Hippocampal formation (tissue), 2 donors: ENCODE measurements at regions not wholly inside any gene's neighbourhood (a gene's known extent, or its start where the extent isn't known, plus 50 kb on each side); places are given as distances from the start of the nearest gene placed in this dataset.
"Not testable (repeated sequence)": the region's sequence is repeated elsewhere in the genome, so short reads cannot be mapped to it uniquely, and the experiment has no call there.

Source experiments
- DNase-seq, 2 donors: peaks; one replicate each; lab custom pipeline; 2025; lab: John Stamatoyannopoulos, UW

DNA sequence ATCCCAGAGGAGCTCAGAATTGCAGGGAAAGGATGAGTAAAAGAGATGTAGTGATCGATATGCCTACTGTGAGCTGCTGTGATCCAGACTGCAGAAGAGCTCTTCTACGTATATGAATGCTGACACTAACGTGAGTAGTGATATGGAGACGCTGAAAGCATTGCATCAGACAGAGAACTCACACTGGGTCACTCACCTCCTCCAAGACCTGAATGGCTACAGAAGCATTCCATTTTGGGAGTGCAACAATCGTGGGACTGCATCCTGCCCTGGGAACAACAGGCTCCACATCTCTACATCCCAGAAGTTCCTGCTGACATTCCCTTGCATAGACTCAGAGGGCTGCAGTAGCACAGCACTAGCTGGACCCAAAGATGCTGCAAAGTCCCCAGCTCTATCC lies 755.9 kb upstream of the MEF2C start:
- no peak for DNase-seq

DNA sequence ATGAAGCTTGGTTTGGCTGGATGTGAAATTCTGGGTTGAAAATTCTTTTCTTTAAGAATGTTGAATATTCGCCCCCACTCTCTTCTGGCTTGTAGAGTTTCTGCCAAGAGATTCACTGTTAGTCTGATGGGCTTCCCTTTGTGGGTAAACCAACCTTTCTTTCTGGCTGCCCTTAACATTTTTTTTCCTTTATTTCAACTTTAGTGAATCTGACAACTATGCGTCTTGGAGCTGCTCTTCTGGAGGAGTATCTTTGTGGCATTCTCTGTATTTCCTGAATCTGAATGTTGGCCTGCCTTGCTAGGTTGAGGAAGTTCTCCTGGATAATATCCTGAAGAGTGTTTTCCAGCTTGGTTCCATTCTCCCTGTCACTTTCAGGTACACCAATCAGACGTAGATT lies 751.2 kb upstream of the MEF2C start:
- not testable (repeated sequence) for DNase-seq

DNA sequence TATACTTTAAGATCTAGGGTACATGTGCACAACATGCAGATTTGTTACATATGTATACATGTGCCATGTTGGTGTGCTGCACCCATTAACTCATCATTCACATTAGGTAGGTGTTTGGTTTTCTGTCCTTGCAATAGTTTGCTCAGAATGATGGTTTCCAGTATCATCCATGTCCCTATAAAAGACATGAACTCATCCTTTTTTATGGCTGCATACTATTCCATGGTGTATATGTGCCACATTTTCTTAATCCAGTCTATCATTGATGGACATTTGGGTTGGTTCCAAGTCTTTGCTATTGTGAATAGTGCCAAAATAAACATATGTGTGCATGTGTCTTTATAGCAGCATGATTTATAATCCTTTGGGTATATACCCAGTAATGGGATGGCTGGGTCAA lies 747.1 kb upstream of the MEF2C start:
- not testable (repeated sequence) for DNase-seq

DNA sequence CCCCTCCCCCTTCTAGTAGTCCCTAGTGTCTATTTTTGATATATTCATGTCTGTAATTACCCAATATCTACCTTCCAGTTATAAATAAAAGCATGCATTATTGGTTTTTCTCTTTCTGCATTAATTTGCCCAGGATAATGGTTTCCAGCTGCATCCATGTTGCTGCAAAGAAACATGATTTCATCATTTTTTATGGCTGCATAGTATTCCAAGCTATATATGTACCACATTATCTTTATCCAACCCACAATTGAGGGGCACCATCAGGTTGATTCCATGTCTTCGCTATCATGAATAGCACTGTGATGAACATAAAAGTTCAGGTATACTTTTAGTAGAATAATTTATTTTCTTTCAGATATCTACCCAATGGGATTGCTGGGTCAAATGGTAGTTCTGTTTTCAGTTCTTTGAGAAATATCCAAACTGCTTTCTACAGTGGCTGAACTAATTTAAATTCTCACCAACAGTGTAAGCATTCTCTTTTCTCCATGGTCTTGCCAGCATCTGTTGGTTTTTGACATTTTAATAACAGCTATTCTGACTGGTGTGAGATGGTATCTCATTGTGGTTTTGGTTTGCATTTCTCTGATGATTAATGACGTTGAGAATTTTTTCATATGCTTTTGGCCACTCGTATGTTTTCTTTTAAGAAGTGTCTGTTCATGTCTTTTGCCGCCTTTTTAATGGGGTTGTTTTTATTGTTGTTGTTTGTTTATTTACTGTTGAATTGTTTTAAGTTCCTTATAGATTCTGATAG lies 746.1 kb upstream of the MEF2C start:
- no peak for DNase-seq

DNA sequence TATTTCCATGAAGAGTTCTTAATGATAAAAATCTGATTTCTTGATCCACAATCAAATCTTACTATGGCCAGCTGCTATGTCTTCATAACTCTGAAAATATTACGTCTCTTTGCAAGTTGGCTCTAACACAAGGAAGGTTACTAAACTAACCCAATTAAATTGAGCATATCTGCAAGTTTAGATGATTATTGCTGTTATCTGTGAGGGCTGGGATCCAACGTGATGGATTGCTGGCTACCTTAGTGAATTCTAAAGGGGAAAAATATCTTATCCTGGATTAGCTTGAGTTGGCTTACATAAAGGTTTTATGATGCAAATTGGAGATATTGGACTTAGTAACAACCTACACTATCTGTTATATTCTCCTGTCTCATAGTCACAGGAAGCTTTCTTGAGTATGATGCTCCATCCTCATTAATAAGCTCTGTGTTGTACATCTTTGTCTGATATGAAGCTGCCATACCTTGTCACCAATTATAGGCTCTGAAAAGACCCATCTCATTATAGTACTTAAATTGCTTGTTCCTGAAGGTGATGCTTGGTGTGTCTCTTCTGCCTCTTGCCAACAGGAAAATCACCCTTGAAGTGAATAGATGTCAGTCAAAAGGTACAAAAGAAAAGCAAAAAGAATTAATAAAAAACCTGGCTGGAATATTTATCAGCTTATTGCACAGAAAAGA lies 733.0 kb upstream of the MEF2C start:
- no peak for DNase-seq

DNA sequence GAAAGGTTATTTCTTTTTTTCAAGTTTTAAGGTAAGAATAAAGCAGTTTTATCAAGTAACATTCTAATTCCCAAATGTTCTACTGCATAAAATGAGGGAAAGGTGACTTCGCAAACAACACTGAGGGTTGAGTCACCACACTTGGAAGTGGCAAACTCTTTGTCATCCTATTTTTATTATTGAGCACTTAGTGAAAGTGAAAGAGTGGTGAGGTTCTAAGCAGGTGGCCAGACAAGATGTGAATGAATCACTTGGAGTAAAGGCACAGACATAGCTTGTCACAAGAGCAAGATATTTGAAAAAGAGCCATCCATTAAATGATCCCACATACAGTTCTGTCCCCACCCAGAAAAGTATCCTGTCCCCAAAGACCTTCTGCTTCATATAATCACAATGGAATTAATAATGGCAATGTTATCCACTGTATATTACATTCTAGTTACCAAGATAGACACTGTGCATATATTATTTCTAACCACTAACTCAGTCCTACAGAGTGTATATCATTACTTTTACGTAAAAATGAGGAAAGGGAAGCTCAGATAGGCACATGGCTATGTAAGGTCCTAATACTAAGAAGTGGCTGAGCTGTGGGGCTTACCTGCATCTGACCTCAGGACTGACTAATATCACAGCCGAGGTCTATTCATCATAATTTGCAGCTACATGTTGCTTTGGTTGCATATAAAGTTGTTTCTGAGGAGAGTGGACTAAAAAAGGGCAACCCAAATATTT lies 730.4 kb upstream of the MEF2C start:
- DNase-seq = no peak

DNA sequence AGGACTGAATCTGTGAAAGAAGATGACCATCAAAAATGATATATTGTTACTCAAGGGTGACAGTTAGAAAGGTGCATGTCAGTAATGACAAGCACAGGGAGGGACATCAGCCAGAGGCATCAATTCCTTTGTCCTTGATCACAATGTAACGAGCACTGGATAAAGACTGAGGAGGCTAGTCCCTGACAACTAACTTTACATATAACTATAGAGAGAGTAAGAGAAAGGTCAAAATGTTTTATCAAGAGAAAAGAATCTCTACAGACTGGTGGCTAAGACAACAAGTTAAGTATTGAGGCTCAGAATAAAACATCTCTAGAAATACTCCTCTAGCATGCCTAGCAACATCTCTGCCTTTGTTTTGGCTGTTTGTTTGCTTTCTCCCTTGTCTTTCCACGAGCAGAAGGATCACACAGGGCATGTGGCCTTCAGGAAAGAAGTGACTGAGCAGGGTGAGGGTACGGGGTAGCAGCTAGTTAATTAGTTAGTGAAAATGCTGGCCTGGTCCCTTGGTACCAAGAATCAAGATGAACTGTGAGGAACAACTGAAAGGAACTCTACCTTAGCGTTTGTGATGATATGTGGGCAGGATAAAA lies 724.1 kb upstream of the MEF2C start:
- no peak for DNase-seq

DNA sequence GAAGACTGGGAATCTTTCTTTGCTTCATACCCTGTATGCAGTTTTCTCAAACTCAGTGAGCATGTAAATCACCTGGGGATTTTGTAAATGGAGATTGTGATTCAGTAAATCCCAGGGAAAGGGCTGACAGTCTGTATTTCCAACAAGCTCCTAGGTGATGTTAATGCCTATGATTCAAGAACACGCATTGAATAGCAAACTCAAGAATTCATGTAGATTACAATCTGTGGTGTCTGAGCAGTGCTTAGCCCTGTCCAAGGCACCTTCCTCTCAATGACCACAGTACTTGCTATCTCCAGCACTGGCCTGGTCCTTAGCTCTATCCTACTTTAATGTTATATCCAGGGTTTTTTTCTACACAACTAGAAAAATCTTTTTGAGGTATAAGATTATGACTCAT lies 721.4 kb upstream of the MEF2C start:
- DNase-seq = no peak

DNA sequence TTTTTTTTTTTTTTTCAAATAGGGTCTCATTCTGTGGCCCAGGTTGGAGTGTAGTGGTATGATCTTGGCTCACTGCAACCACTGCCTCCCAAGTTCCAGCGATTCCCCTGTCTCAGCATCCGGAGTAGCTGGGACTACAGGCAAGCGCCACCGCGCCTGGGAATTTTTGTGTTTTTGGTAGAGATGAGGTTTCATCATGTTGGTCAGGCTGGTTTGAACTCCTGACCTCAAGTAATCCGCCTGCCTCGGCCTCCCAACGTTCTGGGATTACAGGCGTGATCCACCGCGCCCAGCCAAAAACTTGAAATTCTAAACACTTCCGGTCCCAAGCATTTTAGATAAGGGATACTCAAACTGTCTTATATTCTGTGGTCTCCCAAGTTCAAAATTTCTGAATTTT lies 718.9 kb upstream of the MEF2C start:
- DNase-seq = no peak

DNA sequence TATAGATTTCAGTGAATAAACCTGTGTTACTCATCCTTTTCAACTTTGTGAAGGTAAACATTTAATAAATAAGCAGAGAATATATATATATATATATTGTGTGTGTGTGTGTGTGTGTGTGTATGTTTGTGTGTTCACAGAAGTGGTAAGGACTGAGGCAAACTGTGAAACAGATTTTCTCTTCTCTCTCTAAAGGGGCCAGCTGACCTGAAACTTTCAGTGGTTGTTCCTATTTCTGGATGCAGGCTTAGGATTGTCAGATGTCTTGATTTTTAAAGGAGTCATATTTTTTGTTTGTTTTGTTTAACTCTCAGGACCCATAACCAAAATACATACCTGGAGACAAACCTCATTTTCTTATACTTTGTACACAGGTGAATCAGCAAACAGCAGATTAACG lies 714.9 kb upstream of the MEF2C start:
- DNase-seq = no peak

DNA sequence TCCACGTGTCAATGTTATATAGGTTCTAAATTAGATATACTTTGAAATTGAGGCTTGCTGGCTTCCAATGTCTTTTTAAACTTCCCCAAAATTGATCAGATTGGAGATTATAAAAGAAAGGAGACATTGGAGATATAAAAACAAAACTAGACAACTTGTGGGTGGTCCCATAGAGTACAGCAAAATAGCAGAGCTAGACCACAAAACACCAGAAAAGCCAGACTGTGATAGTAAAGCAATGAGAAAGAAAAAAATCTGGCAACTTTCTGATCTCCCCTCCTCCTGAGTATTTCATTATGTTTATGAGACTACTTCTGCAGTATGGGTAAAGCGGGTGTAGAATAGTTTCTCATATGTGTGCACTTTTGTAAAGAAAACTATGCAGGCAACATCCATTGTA lies 713.8 kb upstream of the MEF2C start:
- DNase-seq = no peak

DNA sequence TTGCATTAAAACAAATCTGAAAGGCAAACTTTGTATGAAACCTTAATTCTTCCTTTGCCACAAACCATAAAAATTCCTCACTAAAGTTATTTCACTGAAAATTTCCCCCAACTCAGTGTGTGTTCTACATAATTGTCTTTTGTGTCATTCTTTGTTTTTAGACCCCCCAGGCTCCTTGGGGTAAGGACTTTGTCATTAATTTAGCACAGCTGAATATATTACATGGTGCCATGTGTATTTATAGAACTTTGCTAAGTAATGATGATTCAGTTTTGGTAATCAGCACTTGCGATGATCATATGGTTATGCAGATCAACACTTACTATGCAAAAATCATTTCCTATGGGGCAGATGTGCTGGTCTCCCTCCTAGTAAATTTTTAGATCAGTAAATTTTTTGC lies 712.1 kb upstream of the MEF2C start:
- DNase-seq = no peak

DNA sequence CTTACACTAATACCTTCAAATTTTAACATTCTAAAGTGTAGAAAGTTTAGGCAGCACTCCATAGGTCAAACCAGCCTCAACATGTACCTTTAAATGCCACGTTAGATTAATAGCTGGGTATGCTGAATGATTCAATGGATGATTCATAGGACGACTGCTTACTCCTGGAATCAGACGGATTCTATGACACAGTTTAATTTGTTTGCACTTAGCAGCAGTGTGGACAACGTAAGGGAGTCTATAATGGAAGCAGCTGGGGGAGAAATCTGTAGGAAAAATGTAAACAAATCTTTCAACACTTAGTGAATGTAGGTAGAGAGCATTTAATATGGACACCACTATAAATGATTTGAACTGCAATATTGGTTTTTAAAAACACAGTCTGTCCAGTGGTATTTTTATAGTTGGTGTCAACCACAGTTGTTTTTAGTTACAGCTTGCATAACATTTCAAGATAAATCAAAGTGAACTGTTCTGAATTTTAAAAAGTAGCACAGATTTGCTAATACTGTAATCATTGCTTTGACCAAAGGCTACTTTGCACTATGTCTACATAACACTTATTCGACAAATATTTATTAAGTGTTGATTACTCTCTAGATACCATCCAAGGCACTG lies 701.5 kb upstream of the MEF2C start:
- no peak for DNase-seq

DNA sequence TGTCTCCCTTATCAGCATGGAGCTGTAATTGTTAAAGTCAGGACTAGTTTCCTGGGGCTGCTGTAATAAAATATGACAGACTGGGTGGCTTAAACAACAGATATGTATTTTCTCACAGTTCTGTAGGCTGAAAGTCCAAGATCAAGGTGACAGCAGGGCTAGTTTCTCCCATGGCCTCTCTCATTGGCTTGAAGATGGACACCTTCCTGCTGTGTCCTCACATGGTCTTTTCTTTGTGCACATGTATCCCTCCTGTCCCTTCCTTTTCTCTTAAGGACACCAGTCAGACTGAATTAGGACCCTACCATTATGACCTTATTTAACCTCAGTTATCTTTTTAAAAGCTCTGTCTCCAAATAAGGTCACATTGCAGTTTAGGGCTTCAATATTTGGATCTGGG lies 700.5 kb upstream of the MEF2C start:
- no peak for DNase-seq

DNA sequence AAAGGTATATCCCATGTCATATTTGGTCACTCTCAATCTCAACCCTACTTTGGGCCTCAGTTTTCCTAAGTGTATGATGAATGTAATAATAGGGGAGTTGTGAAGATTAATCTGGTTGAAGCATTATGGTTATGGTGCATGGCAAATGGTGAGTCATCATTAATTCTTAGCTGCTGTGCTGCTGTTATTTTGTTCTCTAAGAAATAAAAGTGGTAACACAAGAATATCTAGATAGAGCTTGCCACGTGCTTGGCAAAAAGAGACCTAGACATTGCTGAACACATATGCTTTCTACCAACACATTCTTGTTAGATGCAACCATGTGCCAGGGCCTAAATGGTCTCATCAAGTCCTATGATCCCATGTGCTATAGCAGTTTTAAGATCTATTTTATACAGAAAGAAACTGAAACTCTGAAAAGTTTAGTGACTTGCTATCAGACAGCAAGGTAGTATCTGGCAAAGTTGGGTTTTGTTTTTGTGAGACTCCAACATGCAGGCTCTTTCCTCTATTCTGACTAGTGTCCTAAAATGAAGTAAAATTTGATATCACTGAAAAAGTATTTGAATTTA lies 699.9 kb upstream of the MEF2C start:
- no peak for DNase-seq

DNA sequence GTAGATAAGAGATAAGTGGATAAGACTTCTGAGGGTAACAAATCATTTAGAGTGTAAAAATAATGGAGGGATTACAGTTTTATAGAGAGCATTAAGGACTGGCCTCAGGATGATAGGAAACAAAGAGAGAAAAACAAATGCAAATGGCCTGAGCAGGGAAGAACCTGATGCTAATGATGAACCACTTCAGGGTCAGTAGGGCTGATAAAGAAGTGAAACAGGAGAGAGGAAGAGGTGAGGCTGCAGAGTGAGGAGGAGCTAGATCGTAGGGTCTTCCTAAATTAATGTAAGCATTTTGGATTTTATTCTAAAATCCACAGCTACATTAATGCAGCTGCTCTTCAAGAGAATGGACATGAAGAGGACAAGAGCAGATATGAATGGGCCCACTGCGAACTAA lies 698.0 kb upstream of the MEF2C start:
- DNase-seq = no peak

DNA sequence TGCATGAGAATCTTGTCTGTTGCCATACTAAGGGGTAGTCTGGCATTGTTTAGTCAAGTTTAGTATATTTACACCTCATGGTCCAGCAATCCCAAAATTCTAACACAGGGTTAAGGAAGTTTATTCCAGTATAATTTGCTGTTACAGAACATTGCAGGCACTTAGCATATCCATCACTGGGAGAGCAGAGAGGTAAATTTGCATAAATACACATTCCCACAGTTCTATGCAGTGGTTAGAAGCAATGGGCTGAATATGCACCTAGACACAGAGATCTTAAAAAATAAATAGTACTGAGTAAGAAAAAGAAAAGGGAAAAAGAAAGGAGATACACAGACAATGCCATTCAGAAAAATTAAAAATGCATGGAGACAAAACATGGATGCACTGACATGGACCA lies 692.3 kb upstream of the MEF2C start:
- no peak for DNase-seq

DNA sequence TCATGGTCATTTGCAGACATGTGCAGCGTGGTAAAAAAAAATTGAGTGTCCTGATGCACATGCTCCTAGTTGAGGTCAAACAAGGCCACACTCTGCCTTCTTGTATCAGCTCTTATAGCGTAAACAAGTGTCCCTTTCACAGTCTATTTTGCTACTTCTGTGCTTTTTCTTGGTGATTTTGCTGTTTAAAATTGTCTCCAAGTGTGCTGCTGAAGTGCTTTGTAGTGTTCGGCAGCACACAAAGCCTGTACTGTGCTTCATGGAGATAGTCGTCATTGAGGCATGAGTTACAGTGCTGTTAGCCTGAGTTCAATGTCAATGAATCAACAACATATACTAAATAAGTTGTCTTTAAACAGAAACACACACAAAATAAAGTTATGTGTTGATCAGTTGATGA lies 690.4 kb upstream of the MEF2C start:
- DNase-seq = no peak

DNA sequence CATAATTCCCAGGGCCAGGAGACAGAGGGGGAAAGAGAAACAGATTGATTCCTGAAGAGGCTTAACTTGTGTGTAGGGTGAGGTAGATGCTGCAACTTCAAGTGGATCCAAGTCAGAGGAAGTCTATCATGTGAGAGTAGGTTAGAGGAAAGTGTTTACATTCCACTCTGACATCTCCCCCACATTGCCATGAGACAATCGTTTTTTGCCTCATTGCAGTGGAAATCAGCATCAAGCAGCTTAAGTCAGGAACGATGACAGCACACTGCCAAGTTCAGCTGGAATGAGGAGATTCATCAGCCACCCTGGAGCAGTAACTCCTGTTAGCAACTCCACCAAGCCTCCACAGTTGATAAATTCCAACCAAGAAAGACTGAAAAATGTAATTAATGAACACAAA lies 689.7 kb upstream of the MEF2C start:
- DNase-seq = no peak

DNA sequence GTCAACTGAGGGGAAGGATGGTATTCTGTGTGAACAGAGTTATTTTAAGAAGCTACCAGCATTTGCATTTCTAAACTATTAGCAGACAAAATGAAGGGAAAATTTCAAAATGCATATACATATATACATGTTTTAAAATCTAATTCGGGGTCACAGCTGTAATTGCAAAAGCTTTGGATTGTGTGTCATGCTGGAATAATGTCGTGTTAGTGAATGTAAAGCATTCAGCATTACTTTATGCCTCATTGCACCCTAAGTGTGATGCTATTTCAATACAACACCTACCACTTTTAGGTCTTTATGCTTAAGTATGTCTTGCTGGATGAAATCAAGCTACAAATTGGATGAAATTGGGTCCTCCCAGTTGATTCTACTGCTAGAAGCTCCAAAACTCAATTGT lies 687.6 kb upstream of the MEF2C start:
- no peak for DNase-seq

DNA sequence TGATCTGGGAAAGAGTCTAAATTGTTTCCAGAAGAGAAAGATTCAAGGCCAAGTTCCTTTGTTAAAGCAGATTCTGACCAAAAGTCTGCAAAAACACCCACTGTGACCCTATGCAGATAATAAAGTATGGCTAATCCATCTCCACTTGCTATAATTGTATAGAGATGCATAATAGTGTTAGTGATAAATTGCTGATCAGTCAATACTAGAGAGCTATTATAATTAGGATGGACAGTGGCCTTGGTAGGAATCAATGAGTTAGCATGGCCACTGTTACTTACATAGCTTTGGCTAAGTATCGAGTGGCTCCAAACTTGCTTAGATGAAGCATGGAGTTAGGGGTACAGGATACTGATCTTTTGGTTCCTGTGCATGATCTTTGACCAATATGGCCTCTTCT lies 683.4 kb upstream of the MEF2C start:
- no peak for DNase-seq

DNA sequence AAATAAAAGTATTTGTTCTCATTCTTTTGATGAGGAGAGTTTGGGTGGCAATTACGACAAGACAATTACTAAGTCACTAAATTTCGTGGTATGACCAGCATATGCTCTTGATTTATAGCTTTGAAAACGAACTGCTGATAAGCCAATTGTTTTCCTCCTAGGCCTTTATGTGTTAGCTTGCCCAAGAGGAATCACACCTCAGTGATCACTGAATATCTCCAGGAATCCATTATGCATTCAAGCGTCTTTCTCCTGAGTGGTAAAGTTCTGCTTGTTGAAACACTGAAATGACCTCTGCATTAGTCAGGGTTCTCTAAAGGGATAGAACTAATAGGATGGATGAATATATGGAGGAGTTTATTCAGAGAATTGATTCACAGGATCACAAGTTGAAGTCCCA lies 677.7 kb upstream of the MEF2C start:
- DNase-seq = no peak
